Mucosa of descending colon (tissue), 3 donors: ENCODE measurements at regions not wholly inside any gene's neighbourhood (a gene's known extent, or its start where the extent isn't known, plus 50 kb on each side); places are given as distances from the start of the nearest gene placed in this dataset.
A peak's percentile ranks its signal among the peaks of the same experiment; 100 is the strongest.

Experiments used
- ATAC-seq: fragments of 200-7000 bp; cut with Tn5 transposase; one replicate; pipeline ENCODE4 v1.9.1; 2020; ENCODE audit warnings: mild to moderate bottlenecking, moderate library complexity
- DNase-seq, 3 donors: peaks; one replicate each; pipeline ENCODE4 v3.0.0-alpha.2; 2020
- H3K36me3 ChIP-seq: fragments of 200-600 bp; one replicate; pipeline ENCODE4 v1.8.0; 2021; ENCODE audit warnings: low read depth, mild to moderate bottlenecking
- H3K4me1 ChIP-seq: fragments of 200-600 bp; one replicate; pipeline ENCODE4 v1.8.0; 2021; ENCODE audit warnings: low read depth, mild to moderate bottlenecking
- H3K4me3 ChIP-seq: fragments of 200-600 bp; one replicate; pipeline ENCODE4 v1.8.0; 2021; ENCODE audit warnings: mild to moderate bottlenecking
- H3K9me3 ChIP-seq: fragments of 200-600 bp; one replicate; pipeline ENCODE4 v1.8.0; 2021; ENCODE audit warnings: mild to moderate bottlenecking
- intact Hi-C, 2 donors: fragments of 100-400 bp; cut with DNase I in 1 of 2; cut with micrococcal nuclease in 1 of 2; formaldehyde crosslinking; loops; one replicate each; pipeline versions ENCODE4 v1.11.0 to v1.11.1; 2022; cut with DNase I, micrococcal nuclease
- TF ChIP-seq, protein P1 (sequence below): fragments of 200-600 bp; IDR thresholded peaks from one replicate; pipeline ENCODE4 v1.8.0; 2022; ENCODE audit warnings: antibody characterized with exemption, mild to moderate bottlenecking
- donor health status: DM: no; HTN: no; CAD: no; lungs with moderate emphysema.
- donor health status: DM: no; HTN: no; CAD: no.
- donor health status: DM: no; HTN: yes; CAD: no.

- no peaks in the 10 kb centered on the region for H3K9me3 ChIP-seq
- intact Hi-C loops, result no loop called here
- DNase-seq (no peak), ATAC-seq (no peak)
- H3K4me3 ChIP-seq, result no peak overlapping the region
- H3K4me1 ChIP-seq, result no peaks in the 10 kb centered on the region
- TF ChIP-seq, protein P1, sequence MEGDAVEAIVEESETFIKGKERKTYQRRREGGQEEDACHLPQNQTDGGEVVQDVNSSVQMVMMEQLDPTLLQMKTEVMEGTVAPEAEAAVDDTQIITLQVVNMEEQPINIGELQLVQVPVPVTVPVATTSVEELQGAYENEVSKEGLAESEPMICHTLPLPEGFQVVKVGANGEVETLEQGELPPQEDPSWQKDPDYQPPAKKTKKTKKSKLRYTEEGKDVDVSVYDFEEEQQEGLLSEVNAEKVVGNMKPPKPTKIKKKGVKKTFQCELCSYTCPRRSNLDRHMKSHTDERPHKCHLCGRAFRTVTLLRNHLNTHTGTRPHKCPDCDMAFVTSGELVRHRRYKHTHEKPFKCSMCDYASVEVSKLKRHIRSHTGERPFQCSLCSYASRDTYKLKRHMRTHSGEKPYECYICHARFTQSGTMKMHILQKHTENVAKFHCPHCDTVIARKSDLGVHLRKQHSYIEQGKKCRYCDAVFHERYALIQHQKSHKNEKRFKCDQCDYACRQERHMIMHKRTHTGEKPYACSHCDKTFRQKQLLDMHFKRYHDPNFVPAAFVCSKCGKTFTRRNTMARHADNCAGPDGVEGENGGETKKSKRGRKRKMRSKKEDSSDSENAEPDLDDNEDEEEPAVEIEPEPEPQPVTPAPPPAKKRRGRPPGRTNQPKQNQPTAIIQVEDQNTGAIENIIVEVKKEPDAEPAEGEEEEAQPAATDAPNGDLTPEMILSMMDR, result no peak
- no peaks in the 10 kb centered on the region for H3K36me3 ChIP-seq
Observed at GRCh38 chr15:39251413-39252133, 329.3 kb upstream of the THBS1 start.

GRCh38 chr15:39252134-39252470 is 328.8 kb upstream of the THBS1 start:
- no peak for DNase-seq
- intact Hi-C loops, result no loop called here
- Histone ChIP-seq H3K4me1 (no peaks in the 10 kb centered on the region), H3K9me3 (no peaks in the 10 kb centered on the region), H3K4me3 (no peak overlapping the region), H3K36me3 (no peaks in the 10 kb centered on the region)
- ATAC-seq, result no peak
- TF ChIP-seq, protein P1, result no peak

DNA sequence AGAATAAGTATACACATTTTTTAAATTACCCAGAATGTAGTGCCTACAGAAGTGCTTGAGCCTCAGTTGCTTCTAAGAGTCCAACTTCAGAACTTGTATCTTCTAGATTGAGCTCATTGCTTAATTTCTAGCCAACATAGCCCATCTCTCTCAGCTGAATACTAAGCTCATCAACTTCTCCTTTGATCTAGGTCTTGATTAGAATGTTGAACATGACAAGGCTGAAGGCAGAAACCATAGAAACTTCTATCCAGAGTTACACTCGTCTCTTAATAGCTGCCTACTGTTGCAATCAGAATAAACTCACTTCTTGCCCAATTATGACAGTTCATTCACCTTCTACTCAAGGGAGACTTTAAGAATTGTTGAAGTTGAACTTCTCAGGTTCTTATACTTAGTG is 327.3 kb upstream of the THBS1 start:
- H3K9me3 ChIP-seq, result no peaks in the 10 kb centered on the region
- H3K4me3 ChIP-seq, result no peak overlapping the region
- ATAC-seq, result no peak
- H3K36me3 ChIP-seq, result no peaks in the 10 kb centered on the region
- no peaks in the 10 kb centered on the region for H3K4me1 ChIP-seq
- DNase-seq, result no peak
- TF ChIP-seq, protein P1, result no peak
- intact Hi-C loops, result no loop called here

DNA sequence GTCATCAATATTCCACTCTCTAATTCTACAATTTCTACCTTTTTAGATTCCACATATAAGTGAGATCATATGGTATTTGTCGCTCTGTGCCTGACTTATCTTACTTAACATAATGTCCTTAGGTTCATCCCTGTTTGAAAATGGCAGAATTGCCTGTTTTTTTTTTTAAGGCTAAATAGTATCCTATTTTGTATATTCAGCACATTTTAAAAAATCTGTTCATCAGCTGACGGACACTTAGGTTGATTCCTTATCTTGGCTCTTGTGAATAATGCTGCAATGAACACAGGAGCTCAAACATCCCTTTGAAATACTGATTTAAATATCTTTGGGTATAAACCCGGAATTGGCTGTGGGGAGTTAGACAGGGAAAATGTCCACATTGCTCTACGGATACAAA is 326.7 kb upstream of the THBS1 start:
- Histone ChIP-seq H3K4me1 (no peaks in the 10 kb centered on the region), H3K4me3 (no peak overlapping the region), H3K9me3 (no peaks in the 10 kb centered on the region), H3K36me3 (no peaks in the 10 kb centered on the region)
- TF ChIP-seq, protein P1, result no peak
- DNase-seq (no peak), ATAC-seq (no peak)
- intact Hi-C loops, result no loop called here

DNA sequence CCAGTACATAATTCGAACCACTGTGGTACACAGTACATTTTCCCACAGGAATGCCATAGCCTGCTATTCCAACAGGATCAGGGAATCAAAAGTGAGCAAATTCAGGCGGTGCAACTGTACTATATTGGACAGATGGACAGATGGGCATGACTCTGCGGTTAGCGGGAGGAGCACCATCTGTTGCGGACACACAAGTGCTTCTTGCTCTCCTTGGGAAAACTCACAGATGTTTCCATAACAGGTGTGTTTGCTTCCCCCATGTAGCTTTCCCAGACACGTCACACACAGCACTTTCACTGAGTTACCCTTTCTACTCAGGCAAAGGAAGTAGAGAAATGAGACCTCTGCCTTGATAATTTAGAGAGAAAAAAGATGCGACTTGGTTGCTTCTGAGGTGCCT is 325.1 kb upstream of the THBS1 start:
- Histone ChIP-seq H3K9me3 (no peaks in the 10 kb centered on the region), H3K4me3 (no peak overlapping the region), H3K4me1 (no peaks in the 10 kb centered on the region), H3K36me3 (no peaks in the 10 kb centered on the region)
- DNase-seq (no peak), ATAC-seq (peak; percentile 60)
- TF ChIP-seq, protein P1, result no peak
- intact Hi-C loops, result no loop called here

DNA sequence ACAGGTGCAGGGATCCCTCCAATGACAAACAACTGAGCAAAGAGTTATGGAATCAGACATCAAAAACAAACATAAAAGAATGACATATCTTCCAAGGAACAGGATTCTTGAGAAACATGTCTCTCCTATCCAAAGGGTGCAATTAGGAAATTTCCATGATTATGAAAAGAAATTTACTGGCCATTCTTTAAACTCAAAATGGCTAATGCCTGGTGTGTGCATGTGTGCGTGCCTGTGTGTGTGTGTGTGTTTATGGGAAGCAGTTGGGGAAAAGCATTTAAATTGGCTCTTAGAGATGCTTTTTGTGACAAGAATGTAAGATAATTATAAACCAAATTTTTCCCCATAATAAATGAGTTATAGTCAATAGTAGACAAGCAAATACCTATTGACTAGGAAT is 320.5 kb upstream of the THBS1 start:
- H3K36me3 ChIP-seq, result no peaks in the 10 kb centered on the region
- no peak for DNase-seq

More for the DNA sequence above, 320.5 kb upstream of the THBS1 start:
- TF ChIP-seq, protein P1, result no peak
- Histone ChIP-seq H3K9me3 (no peaks in the 10 kb centered on the region), H3K4me3 (no peak overlapping the region), H3K4me1 (no peaks in the 10 kb centered on the region)
- ATAC-seq, result no peak
- intact Hi-C loops, result no loop called here
